Sciatic nerve (tissue), 2 donors: ENCODE measurements at regions not wholly inside any gene's neighbourhood (a gene's known extent, or its start where the extent isn't known, plus 50 kb on each side); places are given as distances from the start of the nearest gene placed in this dataset.
"Not testable (repeated sequence)": the region's sequence is repeated elsewhere in the genome, so short reads cannot be mapped to it uniquely, and the experiment has no call there.

Experiments used
- ATAC-seq: fragments of 200-7000 bp; cut with Tn5 transposase; one replicate; pipeline ENCODE4 v1.9.1; 2020; ENCODE audit warnings: mild to moderate bottlenecking, moderate library complexity
- DNase-seq: peaks from one replicate; pipeline ENCODE4 v3.0.0-alpha.2; 2020; ENCODE audit warnings: low spot score
- intact Hi-C: fragments of 100-400 bp; cut with DNase I; formaldehyde crosslinking; loops from one replicate; pipeline ENCODE4 v1.14.2; 2022
- donor health status: DM: no; HTN: no; CAD: no.
- donor health status: DM: no; HTN: no; CAD: no.

DNA sequence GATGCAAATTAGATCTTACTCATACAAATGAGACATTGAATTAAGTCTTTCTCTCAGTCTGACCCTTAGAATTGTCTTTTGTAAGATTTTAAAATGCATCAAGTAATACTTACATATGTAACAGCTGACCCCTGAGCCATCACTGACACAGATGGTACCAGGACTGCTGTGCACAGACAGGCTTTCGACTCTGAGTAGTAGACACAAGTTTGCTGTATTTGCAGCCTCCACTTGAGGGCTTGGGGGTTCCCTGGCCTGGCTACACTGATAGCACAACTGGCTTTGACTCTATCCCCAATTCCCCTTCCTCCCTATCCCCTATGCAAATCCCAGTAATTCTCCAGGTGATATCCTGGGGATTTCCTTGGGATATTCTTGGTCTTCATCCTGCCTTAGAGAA lies 200.7 kb downstream of the RPIA start:
- ATAC-seq (no peak), DNase-seq (no peak)
- intact Hi-C loops: no loop called here

DNA sequence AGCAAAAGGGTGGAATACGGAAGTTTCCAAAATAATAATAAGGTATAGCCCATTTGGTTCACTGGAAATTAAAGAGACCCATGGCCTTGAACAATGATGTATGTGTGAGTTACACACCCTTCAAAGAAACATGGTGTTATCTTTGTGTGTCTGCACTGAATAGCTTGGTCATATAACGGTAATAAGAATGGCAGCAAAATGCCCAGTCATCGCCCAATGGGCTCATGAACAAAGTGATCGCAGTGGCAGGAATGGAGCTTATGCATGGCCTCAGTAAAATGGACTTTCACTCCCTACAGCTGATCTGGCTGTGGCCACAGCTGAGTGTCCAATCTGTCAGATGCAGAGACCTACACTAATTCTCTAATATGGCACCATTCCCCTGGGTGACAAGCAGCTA lies 201.3 kb downstream of the RPIA start:
- intact Hi-C loops: no loop called here
- DNase-seq: no peak

DNA sequence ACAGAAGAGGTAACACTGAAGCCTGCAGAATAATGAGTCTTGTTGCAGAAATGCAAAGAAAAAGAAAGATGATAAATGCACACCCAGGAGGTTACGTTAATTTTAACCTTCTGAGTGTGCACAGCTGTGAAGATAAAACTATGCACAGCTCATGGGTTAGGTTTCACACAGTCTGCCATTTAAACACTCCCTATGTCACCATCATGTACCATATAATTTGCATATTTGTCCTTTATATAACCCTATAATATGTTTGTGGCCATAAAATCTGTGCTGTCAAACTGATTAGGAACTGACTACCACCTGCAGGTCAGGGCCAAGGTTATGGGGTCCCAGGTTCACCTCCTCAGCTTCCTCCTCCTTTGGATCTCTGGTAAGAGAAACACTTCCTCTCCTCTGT lies 205.5 kb downstream of the RPIA start:
- DNase-seq (no peak), ATAC-seq (no peak)
- intact Hi-C loops: no loop called here

More for the DNA sequence above, 201.3 kb downstream of the RPIA start:
- ATAC-seq: no peak

DNA sequence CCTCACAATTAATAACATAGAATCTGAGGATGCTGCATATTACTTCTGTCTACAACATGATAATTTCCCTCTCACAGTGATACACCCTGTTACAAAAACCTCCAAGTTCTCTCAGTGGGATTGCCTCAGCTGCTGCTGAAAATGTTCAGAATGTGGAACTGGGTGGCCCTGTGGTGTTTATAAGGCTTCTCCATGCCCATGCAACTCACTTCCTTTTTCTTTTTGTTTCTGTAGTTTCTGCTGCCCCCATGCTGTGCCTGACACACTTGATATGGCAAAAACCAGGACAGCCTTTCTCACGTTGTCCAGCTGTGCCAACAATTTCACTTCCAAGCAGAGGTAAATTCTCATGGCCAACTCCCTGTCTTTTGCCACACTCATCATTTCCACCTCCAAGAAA lies 206.2 kb downstream of the RPIA start:
- no peak for DNase-seq
- ATAC-seq: no peak
- intact Hi-C loops: no loop called here

DNA sequence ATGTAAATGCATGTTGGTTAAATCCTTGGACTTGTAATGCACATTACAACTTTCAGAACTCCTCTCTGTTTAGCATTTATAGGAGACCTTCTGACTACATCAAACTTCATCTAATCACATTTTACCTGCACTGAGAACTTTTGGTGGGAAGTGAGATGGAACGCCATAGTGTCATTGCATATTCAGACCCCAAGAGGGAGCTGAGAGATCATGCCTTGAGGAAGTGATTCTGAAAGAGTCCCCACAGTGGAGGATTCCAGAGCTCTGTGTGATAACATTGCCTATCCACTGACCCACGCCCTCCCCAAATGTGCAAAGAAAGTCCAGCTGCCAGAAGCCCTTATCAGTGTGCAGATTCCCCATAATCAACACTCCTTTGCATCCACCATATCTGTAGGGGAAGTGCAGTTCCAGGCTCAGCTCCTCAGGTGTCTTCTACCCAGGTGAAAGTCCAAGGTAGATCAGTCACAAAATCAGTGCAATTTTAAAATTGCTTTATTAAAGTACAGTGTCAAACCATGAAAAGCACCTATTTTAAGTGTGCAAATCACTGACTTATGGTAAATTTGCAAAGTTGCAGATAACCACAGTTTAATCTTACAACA lies 212.4 kb downstream of the RPIA start:
- ATAC-seq (no peak), DNase-seq (no peak)
- intact Hi-C loops: no loop called here

DNA sequence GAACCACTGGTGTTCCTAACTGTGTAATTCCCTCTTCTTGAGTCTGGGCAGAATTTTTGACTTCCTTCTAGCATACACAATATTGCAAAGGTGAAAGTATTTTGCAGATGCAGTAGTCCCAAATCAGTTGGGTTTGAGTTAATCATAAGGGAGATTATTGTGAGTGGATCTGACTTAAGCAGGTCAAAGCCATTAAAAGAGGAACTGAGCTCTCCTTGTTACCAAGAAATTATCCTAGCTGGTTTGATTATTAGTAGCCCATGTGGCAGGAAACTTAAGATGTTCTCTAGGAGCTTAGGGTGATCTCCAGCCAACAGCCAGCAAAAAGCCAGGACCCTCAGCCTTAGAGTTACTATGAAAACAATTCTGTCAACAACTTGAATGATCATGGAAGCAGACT lies 221.8 kb downstream of the RPIA start:
- intact Hi-C loops: no loop called here
- ATAC-seq: no peak
- DNase-seq: no peak

DNA sequence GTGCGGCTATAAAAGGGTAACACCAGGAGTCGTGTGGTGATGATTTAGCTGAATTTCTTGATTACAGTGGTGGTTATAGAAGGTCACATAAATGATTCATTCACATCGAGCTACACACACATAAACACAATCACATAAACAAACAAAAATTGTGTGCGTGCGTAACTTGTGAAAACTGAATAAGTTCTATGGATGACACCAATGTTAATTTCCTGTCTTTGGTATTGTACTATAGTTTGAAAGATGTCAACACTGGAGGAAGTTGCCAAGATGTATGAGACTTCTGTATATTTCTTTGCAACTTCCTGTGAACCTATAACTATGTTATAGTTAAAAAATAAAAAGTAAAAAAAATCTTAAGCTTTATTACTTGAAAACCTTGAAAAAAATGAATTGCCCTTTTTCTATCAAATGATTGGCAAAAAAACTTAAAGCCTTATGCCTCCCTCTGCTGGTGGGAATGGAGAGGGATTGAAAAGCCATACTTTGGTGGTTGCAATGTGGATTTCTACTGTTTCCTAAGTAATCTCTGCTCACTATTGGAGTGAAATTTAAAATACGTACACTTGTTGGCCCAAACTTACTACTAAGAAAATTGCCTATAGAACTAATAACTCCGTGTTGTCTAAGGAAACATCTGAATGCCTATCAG lies 227.7 kb downstream of the RPIA start:
- no peak for DNase-seq
- ATAC-seq: no peak
- intact Hi-C loops: no loop called here

DNA sequence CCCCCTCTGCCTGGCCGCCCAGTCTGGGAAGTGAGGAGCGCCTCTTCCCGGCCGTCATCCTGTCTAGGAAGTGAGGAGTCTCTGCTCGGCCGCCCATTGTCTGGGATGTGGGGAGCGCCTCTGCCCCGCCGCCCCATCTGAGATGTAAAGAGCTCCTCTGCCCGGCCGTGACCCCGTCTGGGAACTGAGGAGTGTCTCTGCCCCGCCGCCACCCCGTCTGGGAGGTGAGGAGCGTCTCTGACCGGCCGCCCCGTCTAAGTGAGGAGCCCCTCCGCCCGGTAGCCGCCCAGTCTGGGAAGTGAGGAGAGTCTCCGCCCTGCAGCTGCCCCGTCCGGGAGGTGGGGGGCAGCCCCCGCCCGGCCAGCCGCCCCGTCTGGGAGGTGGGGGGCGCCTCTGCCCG lies 228.9 kb downstream of the RPIA start:
- ATAC-seq, intact Hi-C loops, DNase-seq: not testable (repeated sequence)

DNA sequence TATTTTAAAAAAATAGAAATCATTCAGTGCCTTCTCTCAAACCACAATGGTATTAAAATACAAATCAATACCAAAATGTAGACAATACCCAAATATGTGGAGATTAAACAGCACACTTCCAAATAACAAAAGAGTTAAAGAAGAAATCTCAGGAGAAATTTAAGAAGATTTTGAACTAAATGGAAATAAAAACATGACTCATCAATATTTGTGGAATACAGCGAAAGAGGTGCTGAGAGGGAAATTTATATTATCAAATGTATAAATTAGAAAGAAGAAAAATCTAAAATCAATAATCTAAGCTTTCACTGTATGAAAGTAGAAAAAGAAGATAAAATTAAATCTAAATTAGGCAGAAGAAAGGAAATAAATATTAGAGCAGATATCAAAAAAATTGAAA lies 233.1 kb downstream of the RPIA start:
- no peak for DNase-seq
- no peak for ATAC-seq
- intact Hi-C loops: no loop called here

DNA sequence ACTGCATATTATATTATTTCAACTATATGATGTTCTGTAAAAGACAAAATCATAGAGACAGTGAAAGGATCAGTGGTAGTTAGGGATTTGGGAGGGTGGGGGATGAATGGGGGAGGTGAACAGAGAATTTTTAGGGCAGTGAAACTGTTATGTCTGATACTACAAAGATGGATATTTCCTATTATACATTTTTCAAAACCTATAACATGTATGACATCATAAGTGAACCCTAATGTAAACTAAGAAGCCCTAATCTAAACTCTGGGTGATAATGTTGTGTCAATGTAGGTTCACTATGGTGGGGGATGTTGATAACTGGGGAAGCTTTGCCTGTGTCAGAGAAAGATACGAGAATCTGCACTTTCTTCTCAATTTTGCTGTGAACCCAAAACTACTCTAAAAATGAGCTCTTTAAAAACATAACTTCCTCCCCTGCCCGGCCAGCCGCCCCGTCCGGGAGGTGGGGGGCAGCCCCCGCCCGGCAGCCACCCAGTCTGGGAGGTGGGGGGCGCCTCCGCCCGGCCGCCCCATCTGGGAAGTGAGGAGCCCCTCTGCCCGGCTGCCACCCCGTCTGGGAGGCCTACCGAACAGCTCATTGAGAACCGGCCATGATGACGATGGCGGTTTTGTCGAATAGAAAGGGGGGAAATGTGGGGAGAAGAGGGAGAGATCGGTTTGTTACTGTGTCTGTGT lies 234.4 kb downstream of the RPIA start:
- no peak for ATAC-seq
- intact Hi-C loops: no loop called here
- DNase-seq: no peak

DNA sequence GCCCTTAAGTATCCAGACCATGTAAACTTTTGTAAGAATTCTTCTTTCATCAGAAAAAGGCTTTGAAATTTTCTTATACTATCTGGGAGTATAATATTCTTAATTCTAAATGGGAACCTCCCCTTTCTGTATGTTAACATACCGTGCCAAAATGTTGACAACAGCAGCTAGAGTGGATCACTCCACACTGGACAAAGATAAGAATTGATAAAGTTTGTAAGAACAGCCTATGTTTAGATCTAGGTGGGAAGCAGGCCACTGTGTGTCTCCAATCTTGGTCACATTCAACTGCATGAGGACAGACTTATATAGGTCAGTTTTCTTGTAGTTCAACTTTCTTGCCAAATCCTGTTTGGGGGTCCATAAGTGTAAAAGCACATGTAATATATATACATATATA lies 235.7 kb downstream of the RPIA start:
- DNase-seq: no peak
- ATAC-seq: no peak
- intact Hi-C loops: no loop called here

DNA sequence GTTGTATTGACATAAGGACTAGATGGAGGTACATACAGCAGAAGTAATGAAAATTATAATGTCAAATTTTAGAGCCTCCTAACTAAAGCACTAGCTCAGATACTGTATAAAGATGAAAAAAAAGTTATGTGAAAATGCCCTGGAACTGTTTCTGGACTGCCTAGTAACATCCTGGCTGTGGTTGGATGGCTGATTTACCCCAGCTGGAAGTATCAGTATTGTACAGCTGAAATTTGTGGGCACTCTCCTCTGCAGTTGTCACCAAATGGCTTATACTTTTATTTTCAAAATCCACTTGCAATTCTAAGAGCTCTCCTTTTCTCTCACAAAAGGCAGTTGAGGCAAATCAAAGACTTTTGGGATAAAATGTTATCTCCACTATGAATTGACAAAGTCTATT lies 239.2 kb downstream of the RPIA start:
- ATAC-seq (no peak), DNase-seq (no peak)
- intact Hi-C loops: no loop called here

DNA sequence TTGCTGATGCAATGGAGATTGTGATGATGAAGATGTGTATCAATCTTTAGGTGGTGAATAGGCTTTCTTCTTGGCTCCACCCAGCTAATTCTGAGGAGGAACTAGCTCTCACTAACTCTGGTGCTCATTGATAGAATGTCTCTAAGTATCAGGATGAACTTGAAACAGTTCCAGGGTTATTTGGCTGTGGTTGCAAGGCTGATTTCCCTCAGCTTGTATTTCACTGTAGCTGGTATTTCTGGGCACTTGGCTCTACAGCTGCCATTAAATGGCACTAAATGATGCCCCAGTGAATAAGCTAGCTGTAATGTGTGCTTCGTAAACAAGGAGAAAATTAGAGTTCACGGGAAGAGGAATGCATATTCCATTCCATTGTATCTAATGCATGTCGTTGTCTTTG lies 241.2 kb downstream of the RPIA start:
- intact Hi-C loops: no loop called here
- ATAC-seq: peak; percentile 34
- no peak for DNase-seq

DNA sequence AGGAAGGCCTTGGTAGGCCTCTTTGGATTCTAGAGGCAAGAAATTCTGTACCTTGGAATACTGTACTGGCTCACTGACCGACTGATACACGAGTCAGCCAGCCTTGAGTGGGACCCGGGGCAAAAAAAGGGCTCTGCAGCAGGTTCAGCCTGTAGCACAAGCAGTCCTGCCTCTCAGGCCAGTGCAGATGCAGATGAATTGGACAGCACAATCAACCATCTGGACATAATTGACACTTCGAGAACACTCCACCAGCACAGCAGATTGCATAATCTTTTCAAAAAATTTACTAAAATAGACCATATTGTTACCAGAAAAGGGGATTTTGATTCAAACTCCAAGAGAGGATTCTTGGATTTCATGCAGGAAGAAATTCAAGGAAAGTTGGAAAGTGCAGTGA lies 241.6 kb downstream of the RPIA start:
- DNase-seq (no peak), ATAC-seq (peak; percentile 91)
- intact Hi-C loops: no loop called here

DNA sequence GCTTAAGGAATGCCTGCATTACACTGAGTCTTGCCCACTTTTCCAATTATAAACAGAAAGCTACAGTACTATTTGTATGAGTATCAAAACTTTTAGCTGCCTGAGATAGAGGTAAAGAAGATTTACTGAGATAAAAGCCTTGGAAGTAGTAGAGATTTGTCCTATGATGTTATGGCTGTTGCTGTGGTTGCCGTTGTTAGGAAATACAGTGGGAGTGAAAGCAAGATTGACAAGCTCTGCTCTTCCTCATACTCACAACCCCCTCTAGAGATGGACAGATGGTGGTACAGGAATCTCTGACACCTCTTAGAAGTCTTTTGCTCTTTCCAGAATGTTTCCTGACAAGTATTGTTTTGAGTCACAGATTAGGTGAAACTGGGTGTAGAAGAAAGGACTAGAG lies 242.5 kb downstream of the RPIA start:
- intact Hi-C loops: no loop called here
- DNase-seq (no peak), ATAC-seq (no peak)

DNA sequence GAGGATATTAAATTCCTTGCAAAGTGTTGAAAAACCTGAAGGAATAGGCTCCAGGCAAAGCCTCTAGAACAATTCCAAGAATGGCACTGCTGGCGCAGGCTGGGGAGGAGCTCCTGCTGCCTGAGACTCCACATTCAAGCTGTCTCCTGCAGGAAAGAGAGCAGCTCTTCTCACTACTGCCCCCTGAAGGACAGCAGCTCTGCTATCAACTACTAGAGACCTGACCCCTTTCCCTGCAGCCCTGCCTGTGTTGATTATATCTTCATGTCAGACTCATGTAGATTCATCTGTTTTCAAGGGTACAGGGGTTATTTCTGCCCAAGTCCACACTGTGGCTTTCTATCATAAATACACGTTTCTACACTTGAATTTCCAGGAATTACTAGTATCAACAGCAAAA lies 249.7 kb downstream of the RPIA start:
- ATAC-seq, DNase-seq, intact Hi-C loops: not testable (repeated sequence)

DNA sequence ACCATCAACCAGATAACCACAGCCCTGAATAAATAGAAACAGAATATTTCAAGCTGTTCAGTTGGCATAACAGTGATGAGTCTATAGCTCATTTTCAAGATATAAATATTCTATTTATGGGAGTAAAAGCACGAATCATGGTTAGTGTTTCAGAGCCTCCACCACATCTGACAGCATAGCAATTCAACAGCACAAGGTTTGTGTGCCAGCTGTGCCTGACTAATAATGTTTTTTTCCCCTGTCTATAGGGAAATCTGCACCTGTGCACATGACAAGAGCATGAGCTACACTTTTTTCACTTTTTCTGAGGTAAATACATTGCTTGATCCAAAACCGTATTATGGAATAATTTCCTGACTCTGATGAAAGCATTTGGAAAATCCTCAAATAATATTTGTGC lies 251.3 kb downstream of the RPIA start:
- ATAC-seq: no peak
- intact Hi-C loops: no loop called here
- DNase-seq: no peak

DNA sequence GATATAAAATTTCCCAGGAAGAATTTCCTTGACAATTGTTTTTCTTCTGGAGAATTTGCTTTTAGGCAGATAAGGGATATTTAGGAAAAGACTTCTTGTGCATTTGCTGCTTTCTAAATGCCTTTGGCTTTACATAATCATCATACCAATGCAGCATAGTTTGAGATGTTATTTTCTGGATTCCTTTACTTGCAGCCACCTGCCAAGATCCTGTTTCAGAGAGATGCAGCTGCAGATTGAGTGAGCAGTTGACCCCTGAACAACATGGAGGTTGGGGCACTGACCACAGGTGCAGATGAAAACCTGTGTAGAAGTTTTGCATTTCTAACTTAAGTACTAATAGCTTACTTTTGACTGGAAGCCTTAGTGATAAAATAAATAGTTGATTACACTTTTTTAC lies 257.9 kb downstream of the RPIA start:
- ATAC-seq (no peak), DNase-seq (no peak)
- intact Hi-C loops: no loop called here

DNA sequence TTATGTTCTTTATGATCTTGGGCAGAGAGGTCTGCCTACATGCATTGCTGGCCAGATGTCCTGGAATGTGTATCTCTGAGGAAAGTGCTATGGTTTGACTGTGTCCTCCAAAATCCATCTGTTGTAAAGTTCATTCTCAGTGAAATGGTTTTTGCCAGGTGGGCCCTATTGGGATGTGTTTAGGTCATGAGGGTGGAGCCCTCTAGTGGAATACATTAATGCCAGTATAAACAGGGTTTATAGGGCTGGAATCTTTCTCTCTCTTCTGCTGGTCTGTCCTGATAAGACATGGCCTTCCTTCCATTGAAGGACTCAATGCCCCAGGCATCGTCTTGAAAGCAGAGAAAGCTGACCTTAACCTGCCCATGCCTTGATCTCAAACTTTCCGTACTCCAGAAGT lies 258.5 kb downstream of the RPIA start:
- intact Hi-C loops: no loop called here

DNA sequence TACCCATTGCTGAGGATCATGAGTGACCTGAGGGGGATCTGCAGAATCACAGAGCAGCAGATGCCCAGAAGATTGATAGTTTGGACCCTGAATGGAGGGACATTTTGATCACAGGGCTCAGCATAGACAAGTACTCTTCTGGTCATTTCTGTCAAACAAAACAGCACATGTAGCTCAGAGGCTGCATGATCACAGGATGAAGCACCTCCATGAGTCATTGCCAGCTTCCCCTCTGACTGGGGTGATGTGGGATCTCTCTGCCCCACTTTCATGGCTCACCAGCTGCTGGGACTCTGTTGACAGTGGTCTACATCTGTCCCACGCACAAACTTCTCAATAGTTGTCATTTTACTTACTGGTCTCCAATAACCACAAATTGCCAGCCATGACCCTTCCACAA lies 264.1 kb downstream of the RPIA start:
- intact Hi-C loops: no loop called here
- DNase-seq: no peak
- no peak for ATAC-seq

More for the DNA sequence above, 258.5 kb downstream of the RPIA start:
- DNase-seq: no peak
- ATAC-seq: no peak
